ENCODE measurements at regions not wholly inside any gene's neighbourhood (a gene's known extent, or its start where the extent isn't known, plus 50 kb on each side); places are given as distances from the start of the nearest gene placed in this dataset.

DNA sequence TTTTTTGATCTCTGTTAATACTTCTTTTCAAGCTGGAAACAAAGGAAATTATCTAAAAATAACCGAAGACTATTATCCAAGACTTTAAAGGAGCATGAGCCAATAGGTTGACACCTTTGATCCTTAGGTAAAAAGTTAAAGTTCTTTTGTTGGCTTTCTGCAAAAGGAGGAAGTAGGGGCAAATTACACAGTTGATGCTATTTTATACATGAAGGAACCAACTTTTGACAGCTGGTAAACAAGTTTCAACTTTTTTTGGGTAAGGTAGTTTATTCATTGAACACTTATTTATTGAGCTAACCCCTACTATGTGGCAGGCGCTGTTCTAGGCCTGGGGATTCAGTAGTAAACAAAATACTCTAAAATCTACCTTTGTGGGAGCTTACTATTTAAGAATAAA, 66.6 kb upstream of the ZEB2 start:
- TF ChIP-seq, protein P1, sequence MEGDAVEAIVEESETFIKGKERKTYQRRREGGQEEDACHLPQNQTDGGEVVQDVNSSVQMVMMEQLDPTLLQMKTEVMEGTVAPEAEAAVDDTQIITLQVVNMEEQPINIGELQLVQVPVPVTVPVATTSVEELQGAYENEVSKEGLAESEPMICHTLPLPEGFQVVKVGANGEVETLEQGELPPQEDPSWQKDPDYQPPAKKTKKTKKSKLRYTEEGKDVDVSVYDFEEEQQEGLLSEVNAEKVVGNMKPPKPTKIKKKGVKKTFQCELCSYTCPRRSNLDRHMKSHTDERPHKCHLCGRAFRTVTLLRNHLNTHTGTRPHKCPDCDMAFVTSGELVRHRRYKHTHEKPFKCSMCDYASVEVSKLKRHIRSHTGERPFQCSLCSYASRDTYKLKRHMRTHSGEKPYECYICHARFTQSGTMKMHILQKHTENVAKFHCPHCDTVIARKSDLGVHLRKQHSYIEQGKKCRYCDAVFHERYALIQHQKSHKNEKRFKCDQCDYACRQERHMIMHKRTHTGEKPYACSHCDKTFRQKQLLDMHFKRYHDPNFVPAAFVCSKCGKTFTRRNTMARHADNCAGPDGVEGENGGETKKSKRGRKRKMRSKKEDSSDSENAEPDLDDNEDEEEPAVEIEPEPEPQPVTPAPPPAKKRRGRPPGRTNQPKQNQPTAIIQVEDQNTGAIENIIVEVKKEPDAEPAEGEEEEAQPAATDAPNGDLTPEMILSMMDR (IDR thresholded peaks at IDR 0.05) = no peak
- no peak for TF ChIP-seq EP300 (IDR thresholded peaks at IDR 0.05)

Data from suprapubic skin (tissue), 3 donors.